Testis (tissue), 2 donors: ENCODE measurements at regions not wholly inside any gene's neighbourhood (a gene's known extent, or its start where the extent isn't known, plus 50 kb on each side); places are given as distances from the start of the nearest gene placed in this dataset.

Source experiments
- POLR2A ChIP-seq: fragments of 450-650 bp; IDR thresholded peaks from one replicate; pipeline ENCODE4 v1.6.1; 2017; ENCODE audit warnings: antibody characterized with exemption, mild to moderate bottlenecking, moderate library complexity
- TF ChIP-seq, protein P1 (sequence below), 3 experiments: fragments of 450-650 bp in 2 of 3; fragments of 200-600 bp in 1 of 3; sonication (generic) in 1 of 3; IDR thresholded peaks; one replicate each; pipeline ENCODE4 v1.5.1; 2016 to 2019; ENCODE audit warnings: antibody characterized with exemption in 3 of 3, mild to moderate bottlenecking in 2 of 3, moderate library complexity in 1 of 3

GRCh38 chr6:163797296-163797845, 382.9 kb downstream of the QKI start:
- no peak for TF ChIP-seq POLR2A
- TF ChIP-seq, protein P1, sequence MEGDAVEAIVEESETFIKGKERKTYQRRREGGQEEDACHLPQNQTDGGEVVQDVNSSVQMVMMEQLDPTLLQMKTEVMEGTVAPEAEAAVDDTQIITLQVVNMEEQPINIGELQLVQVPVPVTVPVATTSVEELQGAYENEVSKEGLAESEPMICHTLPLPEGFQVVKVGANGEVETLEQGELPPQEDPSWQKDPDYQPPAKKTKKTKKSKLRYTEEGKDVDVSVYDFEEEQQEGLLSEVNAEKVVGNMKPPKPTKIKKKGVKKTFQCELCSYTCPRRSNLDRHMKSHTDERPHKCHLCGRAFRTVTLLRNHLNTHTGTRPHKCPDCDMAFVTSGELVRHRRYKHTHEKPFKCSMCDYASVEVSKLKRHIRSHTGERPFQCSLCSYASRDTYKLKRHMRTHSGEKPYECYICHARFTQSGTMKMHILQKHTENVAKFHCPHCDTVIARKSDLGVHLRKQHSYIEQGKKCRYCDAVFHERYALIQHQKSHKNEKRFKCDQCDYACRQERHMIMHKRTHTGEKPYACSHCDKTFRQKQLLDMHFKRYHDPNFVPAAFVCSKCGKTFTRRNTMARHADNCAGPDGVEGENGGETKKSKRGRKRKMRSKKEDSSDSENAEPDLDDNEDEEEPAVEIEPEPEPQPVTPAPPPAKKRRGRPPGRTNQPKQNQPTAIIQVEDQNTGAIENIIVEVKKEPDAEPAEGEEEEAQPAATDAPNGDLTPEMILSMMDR (IDR thresholded peaks at IDR 0.05) = no peak
